Natural killer cell (primary cell): ENCODE measurements at regions not wholly inside any gene's neighbourhood (a gene's known extent, or its start where the extent isn't known, plus 50 kb on each side); places are given as distances from the start of the nearest gene placed in this dataset.

Source experiments
- ATAC-seq, 3 donors: fragments of 150-1000 bp in 2 of 3; fragments of 200-7000 bp in 1 of 3; cut with Tn5 transposase; 1 replicate in 1 of 3; 2 replicates in 2 of 3; pipeline ENCODE4 v1.10.0; 2021; ENCODE audit warnings: mild to moderate bottlenecking in 2 of 3, moderate library complexity in 2 of 3
- DNase-seq, 2 donors: peaks; one replicate each; pipeline versions ENCODE4 v3.0.0 to v3.0.0-alpha.2; 2013 to 2021; ENCODE audit warnings: mixed read lengths in 1 of 2
- H3K27ac ChIP-seq: one replicate; pipeline ENCODE4 v1.5.1; 2013; ENCODE audit warnings: mild to moderate bottlenecking, low read length
- H3K27me3 ChIP-seq: one replicate; pipeline ENCODE4 v1.6.1; 2013; ENCODE audit warnings: low read length; ENCODE audit not compliant: control insufficient read depth, insufficient read depth
- H3K36me3 ChIP-seq: one replicate; pipeline ENCODE4 v1.6.1; 2013; ENCODE audit warnings: low read length; ENCODE audit not compliant: control insufficient read depth, insufficient read depth
- H3K4me1 ChIP-seq: one replicate; pipeline ENCODE4 v1.6.1; 2013; ENCODE audit warnings: low read length; ENCODE audit not compliant: control insufficient read depth, insufficient read depth
- H3K4me3 ChIP-seq: one replicate; pipeline ENCODE4 v1.5.1; 2013; ENCODE audit warnings: low read length
- H3K9me3 ChIP-seq: one replicate; pipeline ENCODE4 v1.6.1; 2013; ENCODE audit warnings: low read length; ENCODE audit not compliant: control insufficient read depth, insufficient read depth
- H3K27ac Mint-ChIP-seq, 2 donors: one replicate each; pipeline ENCODE4 v1.8.0; 2022; ENCODE audit warnings: mild to moderate bottlenecking in 2 of 2, mixed read lengths in 2 of 2, moderate library complexity in 1 of 2
- H3K27me3 Mint-ChIP-seq, 2 donors: one replicate each; pipeline ENCODE4 v1.8.0; 2022; ENCODE audit warnings: low read depth in 2 of 2, mixed read lengths in 2 of 2
- H3K36me3 Mint-ChIP-seq: one replicate; pipeline ENCODE4 v1.8.0; 2022; ENCODE audit warnings: mixed read lengths
- H3K4me1 Mint-ChIP-seq, 2 donors: one replicate each; pipeline ENCODE4 v1.8.0; 2022; ENCODE audit warnings: mixed read lengths in 2 of 2
- H3K4me3 Mint-ChIP-seq: one replicate; pipeline ENCODE4 v1.8.0; 2022; ENCODE audit warnings: mild to moderate bottlenecking, moderate library complexity, mixed read lengths
- H3K9me3 Mint-ChIP-seq, 2 donors: one replicate each; pipeline ENCODE4 v1.8.0; 2022; ENCODE audit warnings: mixed read lengths in 2 of 2
- CTCF ChIP-seq: fragments of 200-600 bp; IDR thresholded peaks from one replicate; pipeline ENCODE4 v1.8.0; 2022; ENCODE audit warnings: antibody characterized with exemption
- WGBS: methylation state at CpG from one replicate; pipeline ENCODE4 v1.1.7; 2013; ENCODE audit warnings: missing lambda C conversion rate; ENCODE audit not compliant: insufficient coverage; 5-methylcytosine and 5-hydroxymethylcytosine counted together
- intact Hi-C: fragments of 100-400 bp; cut with micrococcal nuclease; formaldehyde crosslinking; loops from one replicate; pipeline ENCODE4 v1.14.2; 2022

- DNase-seq, result peak in 1 of 2 donors; percentile 35
- no peak overlapping the region for H3K4me3 ChIP-seq
- H3K27ac ChIP-seq, result no peak overlapping the region
- WGBS, result 51% methylated on average over 7 of the region's 8 CpGs
- no peaks in the 10 kb centered on the region for H3K9me3 ChIP-seq
- no peak for ATAC-seq
- TF ChIP-seq CTCF, result peak; percentile 10
- no peaks in the 10 kb centered on the region for H3K4me1 ChIP-seq
- Mint-ChIP-seq H3K36me3 (no peaks in the 10 kb centered on the region), H3K27ac (no peak overlapping the region), H3K9me3 (no peaks in the 10 kb centered on the region), H3K27me3 (no peaks in the 10 kb centered on the region), H3K4me3 (no peak overlapping the region), H3K4me1 (peaks cover 0 to 3% of the 10 kb centered on the region in 2 donors)
- H3K36me3 ChIP-seq, result no peaks in the 10 kb centered on the region
- intact Hi-C loops, result loop anchor here (1.0 kb wide), 1 partner anchor 259 kb away; no protein-coding TSS in a partner anchor
- no peaks in the 10 kb centered on the region for H3K27me3 ChIP-seq
Observed at GRCh38 chr14:34098045-34098984, 147.4 kb upstream of the EGLN3 start.

- 94% methylated on average over 9 of the region's 9 CpGs for WGBS
- no peak overlapping the region for H3K4me3 Mint-ChIP-seq
- H3K4me1 Mint-ChIP-seq, result peaks cover 0 to 4% of the 10 kb centered on the region in 2 donors
Observed at GRCh38 chr14:34097644-34098043, 146.8 kb upstream of the EGLN3 start.

GRCh38 chr14:34094384-34094783 lies 143.5 kb upstream of the EGLN3 start:
- ATAC-seq (no peak), DNase-seq (no peak)
- H3K9me3 Mint-ChIP-seq, result no peaks in the 10 kb centered on the region
- Histone ChIP-seq H3K27ac (no peak overlapping the region), H3K27me3 (no peaks in the 10 kb centered on the region), H3K4me3 (no peak overlapping the region), H3K9me3 (no peaks in the 10 kb centered on the region), H3K4me1 (no peaks in the 10 kb centered on the region), H3K36me3 (no peaks in the 10 kb centered on the region)
- H3K4me1 Mint-ChIP-seq, result peaks cover 0 to 4% of the 10 kb centered on the region in 2 donors
- no peak for TF ChIP-seq CTCF
- intact Hi-C loops, result no loop called here
- H3K27me3 Mint-ChIP-seq, result no peaks in the 10 kb centered on the region
- no peaks in the 10 kb centered on the region for H3K36me3 Mint-ChIP-seq
- no peak overlapping the region for H3K27ac Mint-ChIP-seq
- H3K4me3 Mint-ChIP-seq, result no peak overlapping the region

More at GRCh38 chr14:34097644-34098043, 146.8 kb upstream of the EGLN3 start:
- H3K27ac Mint-ChIP-seq, result no peak overlapping the region
- H3K27me3 Mint-ChIP-seq, result no peaks in the 10 kb centered on the region
- ATAC-seq (no peak), DNase-seq (no peak)
- H3K27ac ChIP-seq, result no peak overlapping the region
- intact Hi-C loops, result loop anchor here (1.0 kb wide), 1 partner anchor 258 kb away; no protein-coding TSS in a partner anchor
- H3K4me1 ChIP-seq, result no peaks in the 10 kb centered on the region
- H3K27me3 ChIP-seq, result no peaks in the 10 kb centered on the region
- no peak for TF ChIP-seq CTCF
- H3K4me3 ChIP-seq, result no peak overlapping the region
- no peaks in the 10 kb centered on the region for H3K36me3 Mint-ChIP-seq
- no peaks in the 10 kb centered on the region for H3K9me3 Mint-ChIP-seq
- no peaks in the 10 kb centered on the region for H3K9me3 ChIP-seq
- no peaks in the 10 kb centered on the region for H3K36me3 ChIP-seq
